ENCODE measurements at regions not wholly inside any gene's neighbourhood (a gene's known extent, or its start where the extent isn't known, plus 50 kb on each side); places are given as distances from the start of the nearest gene placed in this dataset.

DNA sequence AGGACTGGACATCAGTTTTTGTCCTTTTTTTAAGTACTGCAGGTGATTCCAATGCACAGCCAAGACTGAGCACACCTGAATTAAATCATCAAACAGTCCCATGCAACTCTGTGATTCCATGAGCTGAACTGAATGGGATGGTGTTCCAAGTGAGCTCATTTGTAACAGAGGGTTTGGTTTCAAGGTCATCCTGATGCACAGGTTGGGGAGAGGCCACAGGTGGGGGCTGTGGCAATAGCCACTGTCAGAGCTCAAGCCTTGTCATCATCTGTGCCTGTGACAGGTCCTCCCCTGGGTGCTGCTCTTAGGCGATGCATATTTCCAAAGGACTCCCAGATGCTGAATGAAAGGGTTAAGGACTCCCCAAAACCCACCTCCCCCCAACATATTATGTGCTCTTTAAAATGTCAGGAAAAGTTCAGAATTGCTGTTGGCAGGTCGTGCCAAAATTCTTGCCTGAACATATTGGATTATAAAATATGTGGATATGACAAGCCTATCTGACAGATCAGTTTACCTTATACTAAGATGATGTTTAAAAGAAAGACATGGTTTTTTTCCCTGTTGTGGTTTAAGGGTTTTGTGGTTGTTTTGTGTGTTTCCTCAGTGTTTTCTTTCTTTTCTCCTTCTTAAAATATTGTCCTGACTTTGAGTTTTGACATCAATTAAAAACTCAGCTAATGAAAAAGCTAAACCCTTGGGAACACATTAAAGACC is 263.5 kb upstream of the SIX2 start:
- Histone ChIP-seq H2AFZ (no peak overlapping the region), H3K9me3 (ENCODE audit: low read depth) (no peaks in the 10 kb centered on the region), H3K4me1 (ENCODE audit: insufficient read depth) (peaks cover 43% of the 10 kb centered on the region), H3K4me2 (peak overlapping the region; percentile 7), H3K36me3 (replicated peaks; ENCODE audit: insufficient read depth, low read depth) (no peaks in the 10 kb centered on the region), H3K9me2 (replicated peaks; ENCODE audit: insufficient read depth) (no peaks in the 10 kb centered on the region), H3K4me3 (no peak overlapping the region), H3K27me3 (peaks cover 8% of the 10 kb centered on the region), H4K20me1 (ENCODE audit: insufficient read depth, poor library complexity, severe bottlenecking) (no peaks in the 10 kb centered on the region), H3K27ac (peak overlapping the region; percentile 2), H3K79me2 (no peaks in the 10 kb centered on the region)
- WGBS (ENCODE audit: low lambda C conversion rate, missing lambda C conversion rate): 87% methylated on average over 2 of the region's 2 CpGs
- no peak for DNase-seq (ENCODE audit: low spot score)
- TF ChIP-seq EZH2 (IDR thresholded peaks at IDR 0.05; ENCODE audit: borderline replicate concordance) (no peak), EZH2phosphoT487 (IDR thresholded peaks at IDR 0.05; ENCODE audit: low read depth, severe bottlenecking, unreplicated experiment) (no peak)
- TF ChIP-seq, protein P1, sequence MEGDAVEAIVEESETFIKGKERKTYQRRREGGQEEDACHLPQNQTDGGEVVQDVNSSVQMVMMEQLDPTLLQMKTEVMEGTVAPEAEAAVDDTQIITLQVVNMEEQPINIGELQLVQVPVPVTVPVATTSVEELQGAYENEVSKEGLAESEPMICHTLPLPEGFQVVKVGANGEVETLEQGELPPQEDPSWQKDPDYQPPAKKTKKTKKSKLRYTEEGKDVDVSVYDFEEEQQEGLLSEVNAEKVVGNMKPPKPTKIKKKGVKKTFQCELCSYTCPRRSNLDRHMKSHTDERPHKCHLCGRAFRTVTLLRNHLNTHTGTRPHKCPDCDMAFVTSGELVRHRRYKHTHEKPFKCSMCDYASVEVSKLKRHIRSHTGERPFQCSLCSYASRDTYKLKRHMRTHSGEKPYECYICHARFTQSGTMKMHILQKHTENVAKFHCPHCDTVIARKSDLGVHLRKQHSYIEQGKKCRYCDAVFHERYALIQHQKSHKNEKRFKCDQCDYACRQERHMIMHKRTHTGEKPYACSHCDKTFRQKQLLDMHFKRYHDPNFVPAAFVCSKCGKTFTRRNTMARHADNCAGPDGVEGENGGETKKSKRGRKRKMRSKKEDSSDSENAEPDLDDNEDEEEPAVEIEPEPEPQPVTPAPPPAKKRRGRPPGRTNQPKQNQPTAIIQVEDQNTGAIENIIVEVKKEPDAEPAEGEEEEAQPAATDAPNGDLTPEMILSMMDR (IDR thresholded peaks at IDR 0.05; ENCODE audit: poor library complexity): no peak

DNA sequence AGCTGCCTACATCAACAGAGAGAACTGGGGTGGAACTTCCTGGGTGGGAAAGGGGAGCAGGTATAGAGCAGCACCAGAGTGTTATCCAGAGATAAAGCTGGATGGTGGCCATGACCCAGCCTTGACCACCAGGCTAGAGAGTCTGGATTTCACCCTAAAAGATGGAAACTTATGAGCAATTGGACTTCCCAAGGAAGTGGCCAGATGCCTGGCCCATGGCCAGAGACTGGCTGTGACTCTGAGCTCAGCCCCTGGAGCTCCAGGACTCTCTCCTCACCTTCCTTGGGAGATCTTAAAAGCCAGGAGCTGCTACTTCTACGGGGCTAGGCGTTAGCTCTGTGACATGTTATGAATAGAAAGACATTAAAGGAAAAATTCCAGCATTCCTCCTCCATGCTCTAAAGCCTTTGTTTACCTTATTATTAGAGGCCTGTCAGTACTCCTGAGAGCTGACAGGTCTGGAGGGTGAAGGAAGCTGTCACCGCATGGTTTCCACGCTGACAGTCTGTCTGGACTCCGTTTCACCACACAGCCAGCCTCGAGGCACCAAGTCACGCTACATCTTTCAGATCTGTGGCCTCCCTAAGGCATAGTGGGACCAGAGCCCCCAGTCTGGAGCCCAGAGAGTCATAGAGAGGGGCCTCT is 260.0 kb upstream of the SIX2 start:
- Histone ChIP-seq H3K79me2 (no peaks in the 10 kb centered on the region), H3K4me2 (peak overlapping the region; percentile 13), H4K20me1 (ENCODE audit: insufficient read depth, poor library complexity, severe bottlenecking) (no peaks in the 10 kb centered on the region), H3K36me3 (replicated peaks; ENCODE audit: insufficient read depth, low read depth) (no peaks in the 10 kb centered on the region), H2AFZ (no peak overlapping the region), H3K9me2 (replicated peaks; ENCODE audit: insufficient read depth) (no peaks in the 10 kb centered on the region), H3K4me1 (ENCODE audit: insufficient read depth) (peaks cover 29% of the 10 kb centered on the region), H3K27me3 (peaks cover 8% of the 10 kb centered on the region), H3K9me3 (ENCODE audit: low read depth) (no peaks in the 10 kb centered on the region), H3K4me3 (no peak overlapping the region), H3K27ac (no peak overlapping the region)
- no peak for TF ChIP-seq EZH2phosphoT487 (IDR thresholded peaks at IDR 0.05; ENCODE audit: low read depth, severe bottlenecking, unreplicated experiment)
- TF ChIP-seq, protein P1 (IDR thresholded peaks at IDR 0.05; ENCODE audit: poor library complexity): no peak
- no peak for TF ChIP-seq EZH2 (IDR thresholded peaks at IDR 0.05; ENCODE audit: borderline replicate concordance)
- 38% methylated on average over 7 of the region's 7 CpGs for WGBS (ENCODE audit: low lambda C conversion rate, missing lambda C conversion rate)
- DNase-seq (ENCODE audit: low spot score): no peak

DNA sequence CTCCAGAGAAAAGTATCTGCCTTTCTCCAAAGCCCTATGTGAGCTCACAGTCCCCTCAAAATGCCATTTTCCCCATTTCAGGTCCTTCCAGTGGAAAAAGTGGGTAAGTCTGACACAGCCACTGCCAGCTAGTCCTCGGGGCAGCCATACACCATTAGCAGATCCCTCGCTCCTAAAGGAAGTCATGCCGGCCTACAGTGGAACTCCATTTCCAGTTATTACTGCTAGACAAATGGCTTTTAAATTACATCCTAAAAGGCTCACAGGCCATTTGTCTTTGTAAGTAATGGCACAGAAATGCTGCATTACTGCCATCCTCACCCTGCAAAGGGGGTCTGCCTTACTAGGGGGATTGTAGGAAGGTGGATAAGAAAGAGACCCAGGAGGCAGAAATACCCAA is 259.4 kb upstream of the SIX2 start:
- Histone ChIP-seq H3K27ac (no peak overlapping the region), H4K20me1 (ENCODE audit: insufficient read depth, poor library complexity, severe bottlenecking) (no peaks in the 10 kb centered on the region), H3K27me3 (peaks cover 9% of the 10 kb centered on the region), H3K4me3 (no peak overlapping the region), H3K9me2 (replicated peaks; ENCODE audit: insufficient read depth) (no peaks in the 10 kb centered on the region), H2AFZ (no peak overlapping the region), H3K4me2 (no peak overlapping the region), H3K79me2 (no peaks in the 10 kb centered on the region), H3K9me3 (ENCODE audit: low read depth) (no peaks in the 10 kb centered on the region), H3K36me3 (replicated peaks; ENCODE audit: insufficient read depth, low read depth) (no peaks in the 10 kb centered on the region), H3K4me1 (ENCODE audit: insufficient read depth) (peaks cover 22% of the 10 kb centered on the region)
- 61% methylated on average over 3 of the region's 3 CpGs for WGBS (ENCODE audit: low lambda C conversion rate, missing lambda C conversion rate)
- no peak for DNase-seq (ENCODE audit: low spot score)
- TF ChIP-seq EZH2 (IDR thresholded peaks at IDR 0.05; ENCODE audit: borderline replicate concordance) (no peak), EZH2phosphoT487 (IDR thresholded peaks at IDR 0.05; ENCODE audit: low read depth, severe bottlenecking, unreplicated experiment) (no peak)
- TF ChIP-seq, protein P1 (IDR thresholded peaks at IDR 0.05; ENCODE audit: poor library complexity): no peak
